ENCODE measurements at regions not wholly inside any gene's neighbourhood (a gene's known extent, or its start where the extent isn't known, plus 50 kb on each side); places are given as distances from the start of the nearest gene placed in this dataset.

GRCh38 chrX:106510713-106511403 is 100.9 kb upstream of the RADX start:
- DNase-seq (ENCODE audit: low read depth), result no peak
